ENCODE measurements at regions not wholly inside any gene's neighbourhood (a gene's known extent, or its start where the extent isn't known, plus 50 kb on each side); places are given as distances from the start of the nearest gene placed in this dataset.

DNA sequence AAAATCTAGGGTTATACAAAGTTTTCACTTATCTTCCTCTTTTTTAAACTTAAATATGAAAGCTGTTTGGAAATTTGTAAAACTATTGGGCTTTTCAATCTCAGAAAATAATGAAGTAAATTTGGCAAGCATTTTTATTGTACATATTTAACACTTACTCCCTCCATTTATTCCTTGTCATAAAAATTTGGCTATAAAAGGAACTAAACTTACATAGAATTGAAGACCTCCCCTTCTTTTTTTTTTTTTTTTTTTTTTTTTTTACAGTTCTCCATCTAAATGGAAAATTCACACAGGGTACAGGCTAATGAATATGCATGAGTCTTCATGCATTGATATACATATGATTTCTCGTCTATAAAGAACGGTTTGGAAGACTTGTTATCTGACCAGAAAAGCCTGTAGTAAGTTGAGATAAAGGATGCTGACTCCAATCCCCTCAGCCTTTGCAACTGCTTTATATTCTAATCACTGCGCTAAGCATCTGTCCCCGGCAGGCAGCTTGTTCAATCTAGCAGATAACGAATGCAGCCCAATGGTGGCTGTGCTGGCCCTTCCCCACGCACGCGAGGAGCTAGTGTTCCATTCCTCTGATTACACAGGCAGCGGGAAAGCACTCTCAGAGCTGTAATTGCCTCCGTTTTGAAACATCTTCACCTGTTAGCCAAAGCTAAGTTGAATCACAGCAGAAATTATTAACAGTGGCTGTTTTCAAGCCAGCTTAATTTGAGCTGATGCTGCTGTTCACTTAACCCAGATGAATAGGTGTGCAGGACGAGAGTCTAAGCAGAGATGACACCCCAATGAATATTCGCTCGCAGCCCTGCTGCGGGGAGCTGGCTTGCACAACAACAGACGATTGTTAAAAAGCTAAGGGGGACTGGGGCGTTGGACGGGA is 453.8 kb upstream of the ZNF608 start:
- ATAC-seq (peak; percentile 38), DNase-seq (ENCODE audit: low read depth, low spot score) (no peak), FAIRE-seq (no peak)
- ChIA-PET SMC1A (ENCODE audit: uncharacterized antibody, unreplicated experiment) (interaction anchor here (0.8 to 3.1 kb wide), 5 partner anchors 9 to 203 kb away, joined by 3 to 14 read pairs (median 3); no protein-coding TSS in a partner anchor), CTCF (no interaction called here), RAD21 (ENCODE audit: unreplicated experiment) (interaction anchor here (0.6 to 1.3 kb wide), 4 partner anchors 279 to 615 kb away, joined by 3 to 4 read pairs (median 4); no protein-coding TSS in a partner anchor), POLR2A (no interaction called here)
- H3K27me3 ChIP-seq (replicated peaks in 1 of 2; ENCODE audit: control insufficient read depth in 2 of 2, insufficient read depth in 2 of 2, low read length in 1 of 2), result no peaks in the 10 kb centered on the region
- H3K79me2 ChIP-seq (ENCODE audit: control insufficient read depth, insufficient read depth, low read length), result no peaks in the 10 kb centered on the region
- intact Hi-C loops (cut with micrococcal nuclease; ENCODE audit: unreplicated experiment) (no loop called here), in situ Hi-C loops (cut with MboI) (no loop called here)
- H2AFZ ChIP-seq (ENCODE audit: control insufficient read depth, low read depth, low read length), result peak overlapping the region; percentile 1; the same call in 1 of the 2 replicates
- no peak overlapping the region for H3K9ac ChIP-seq (ENCODE audit: control insufficient read depth, insufficient read depth, low read length)
- BruUV-seq (replicated peaks), result no TSS peak
- H4K20me1 ChIP-seq (ENCODE audit: control insufficient read depth, insufficient read depth), result no peaks in the 10 kb centered on the region
- no peaks in the 10 kb centered on the region for H3K36me3 ChIP-seq (ENCODE audit: control insufficient read depth in 2 of 2, insufficient read depth in 2 of 2, low read length in 1 of 2)
- peaks cover 3% of the 10 kb centered on the region; the same call in 2 of the 3 replicates for H3K9me3 ChIP-seq (replicated peaks; ENCODE audit: control insufficient read depth, insufficient read depth, low read length)
- WGBS (ENCODE audit: insufficient coverage, insufficient replicate concordance, low lambda C conversion rate, missing lambda C conversion rate), result 17% methylated on average over 17 of the region's 17 CpGs
- no peaks in the 10 kb centered on the region for H3K4me1 ChIP-seq (ENCODE audit: control insufficient read depth, insufficient read depth, low read length)
- H3K4me3 ChIP-seq, result no peak overlapping the region
- peak overlapping the region; percentile 17 for H3K4me2 ChIP-seq (ENCODE audit: control insufficient read depth, insufficient read depth)
- no peak overlapping the region for H3K27ac ChIP-seq (ENCODE audit: control insufficient read depth, insufficient read depth)
- TF ChIP-seq ZSCAN29 (IDR thresholded peaks at IDR 0.05), result no peak
- no peak for TF ChIP-seq MYB (IDR thresholded peaks at IDR 0.05; ENCODE audit: borderline replicate concordance, low read depth, low read length)
- TF ChIP-seq ZNF217 (IDR thresholded peaks at IDR 0.05), result no peak
- no peak for TF ChIP-seq SUPT20H (IDR thresholded peaks at IDR 0.05; ENCODE audit: borderline replicate concordance, control insufficient read depth, low read depth, low read length)
- TF ChIP-seq E4F1 (IDR thresholded peaks at IDR 0.05; ENCODE audit: borderline replicate concordance, partially characterized antibody), result no peak
- TF ChIP-seq MYC (IDR thresholded peaks at IDR 0.05; ENCODE audit: insufficient read depth, insufficient read length, insufficient replicate concordance, low read length, severe bottlenecking), result no peak
- TF ChIP-seq SIN3A (IDR thresholded peaks at IDR 0.05; ENCODE audit: low read depth, low read length), result no peak
- no peak for TF ChIP-seq NR2C1 (IDR thresholded peaks at IDR 0.05)
- no peak for TF ChIP-seq BMI1 (IDR thresholded peaks at IDR 0.05; ENCODE audit: borderline replicate concordance)
- TF ChIP-seq LARP7 (IDR thresholded peaks at IDR 0.05), result no peak
- TF ChIP-seq, protein P1, sequence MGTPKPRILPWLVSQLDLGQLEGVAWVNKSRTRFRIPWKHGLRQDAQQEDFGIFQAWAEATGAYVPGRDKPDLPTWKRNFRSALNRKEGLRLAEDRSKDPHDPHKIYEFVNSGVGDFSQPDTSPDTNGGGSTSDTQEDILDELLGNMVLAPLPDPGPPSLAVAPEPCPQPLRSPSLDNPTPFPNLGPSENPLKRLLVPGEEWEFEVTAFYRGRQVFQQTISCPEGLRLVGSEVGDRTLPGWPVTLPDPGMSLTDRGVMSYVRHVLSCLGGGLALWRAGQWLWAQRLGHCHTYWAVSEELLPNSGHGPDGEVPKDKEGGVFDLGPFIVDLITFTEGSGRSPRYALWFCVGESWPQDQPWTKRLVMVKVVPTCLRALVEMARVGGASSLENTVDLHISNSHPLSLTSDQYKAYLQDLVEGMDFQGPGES (IDR thresholded peaks at IDR 0.05), result no peak
- no peak for TF ChIP-seq STAT1 (conservative IDR thresholded peaks at IDR 0.05)
- no peak for TF ChIP-seq ZBTB40 (IDR thresholded peaks at IDR 0.05; ENCODE audit: borderline replicate concordance)
- TF ChIP-seq, protein P2, sequence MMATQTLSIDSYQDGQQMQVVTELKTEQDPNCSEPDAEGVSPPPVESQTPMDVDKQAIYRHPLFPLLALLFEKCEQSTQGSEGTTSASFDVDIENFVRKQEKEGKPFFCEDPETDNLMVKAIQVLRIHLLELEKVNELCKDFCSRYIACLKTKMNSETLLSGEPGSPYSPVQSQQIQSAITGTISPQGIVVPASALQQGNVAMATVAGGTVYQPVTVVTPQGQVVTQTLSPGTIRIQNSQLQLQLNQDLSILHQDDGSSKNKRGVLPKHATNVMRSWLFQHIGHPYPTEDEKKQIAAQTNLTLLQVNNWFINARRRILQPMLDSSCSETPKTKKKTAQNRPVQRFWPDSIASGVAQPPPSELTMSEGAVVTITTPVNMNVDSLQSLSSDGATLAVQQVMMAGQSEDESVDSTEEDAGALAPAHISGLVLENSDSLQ (IDR thresholded peaks at IDR 0.05), result no peak

Measured in GM12878 (cell line).